B cell (primary cell): ENCODE measurements at regions not wholly inside any gene's neighbourhood (a gene's known extent, or its start where the extent isn't known, plus 50 kb on each side); places are given as distances from the start of the nearest gene placed in this dataset.

Source experiments
- CTCF ChIP-seq: fragments of 200-600 bp; IDR thresholded peaks from one replicate; pipeline ENCODE4 v1.8.0; 2022; ENCODE audit warnings: antibody characterized with exemption, mild to moderate bottlenecking
- EZH2 ChIP-seq: IDR thresholded peaks from 2 replicates; pipeline ENCODE4 v1.6.1; 2012; ENCODE audit warnings: borderline replicate concordance, low read depth, mild to moderate bottlenecking, moderate library complexity, low read length; ENCODE audit not compliant: insufficient read depth, poor library complexity, severe bottlenecking

- TF ChIP-seq CTCF (no peak), EZH2 (no peak)
Observed at GRCh38 chr5:51028394-51028793, 354.9 kb upstream of the ISL1 start.
